HEK293 (cell line): ENCODE measurements at regions not wholly inside any gene's neighbourhood (a gene's known extent, or its start where the extent isn't known, plus 50 kb on each side); places are given as distances from the start of the nearest gene placed in this dataset.

Experiments
- CTCF ChIA-PET: fragments of 350-600 bp; formaldehyde crosslinking; extraction: SDS; loops from one replicate; lab custom pipeline; 2021; ENCODE audit warnings: antibody characterized with exemption; lab: Yijun Ruan, JAX
- POLR2A ChIA-PET: fragments of 300-600 bp; formaldehyde crosslinking; extraction: SDS; loops from one replicate; lab custom pipeline; 2020; ENCODE audit warnings: antibody characterized with exemption, inconsistent platforms; lab: Yijun Ruan, JAX
- H3K27ac ChIP-seq: fragments of 200-500 bp; sonication (Bioruptor generic); 2 replicates; pipeline ENCODE4 v1.5.1; 2014; ENCODE audit warnings: low read depth, low read length, control low read depth, inconsistent platforms; ENCODE audit errors: extremely low read depth
- H3K36me3 ChIP-seq, 2 experiments: fragments of 200-500 bp in 1 of 2; sonication (Bioruptor generic) in 1 of 2; 1 replicate in 1 of 2; 2 replicates in 1 of 2; pipeline ENCODE4 v1.5.1; 2014 to 2017; ENCODE audit warnings: inconsistent platforms in 2 of 2, low read length in 2 of 2; ENCODE audit not compliant: control insufficient read depth in 2 of 2, insufficient read depth in 1 of 2
- H3K4me1 ChIP-seq: fragments of 200-500 bp; sonication (Bioruptor generic); 2 replicates; pipeline ENCODE4 v1.5.1; 2014; ENCODE audit warnings: mild to moderate bottlenecking, low read length, inconsistent platforms; ENCODE audit not compliant: control insufficient read depth, insufficient read depth
- H3K4me3 ChIP-seq: 2 replicates; pipeline ENCODE4 v1.5.1; 2011; ENCODE audit warnings: low read depth, mild to moderate bottlenecking, control low read depth, low read length, moderate library complexity
- H3K9me3 ChIP-seq: fragments of 200-500 bp; sonication (Bioruptor generic); 2 replicates; pipeline ENCODE4 v1.5.1; 2014; ENCODE audit warnings: low read depth, low read length, inconsistent platforms; ENCODE audit not compliant: control insufficient read depth, insufficient read depth
- BCL11A ChIP-seq: fragments of 450-650 bp; formaldehyde crosslinking; IDR thresholded peaks from 2 replicates; pipeline ENCODE4 v1.5.1; 2016; ENCODE audit warnings: low read depth, missing biosample characterization, missing genetic modification characterization
- EGR2 ChIP-seq: fragments of 450-650 bp; formaldehyde crosslinking; IDR thresholded peaks from 2 replicates; pipeline ENCODE4 v1.5.1; 2016; ENCODE audit warnings: low read depth, missing biosample characterization, missing genetic modification characterization
- GLI4 ChIP-seq: fragments of 450-650 bp; formaldehyde crosslinking; IDR thresholded peaks from 2 replicates; pipeline ENCODE4 v1.5.1; 2016; ENCODE audit warnings: missing biosample characterization, missing genetic modification characterization
- PRDM1 ChIP-seq: fragments of 450-650 bp; formaldehyde crosslinking; IDR thresholded peaks from 2 replicates; pipeline ENCODE4; 2016; ENCODE audit warnings: missing biosample characterization, missing genetic modification characterization
- TRIM28 ChIP-seq: IDR thresholded peaks from 2 replicates; pipeline ENCODE4 v1.6.1; 2011; ENCODE audit warnings: low read length, control low read depth, borderline replicate concordance
- ZFP37 ChIP-seq: fragments of 450-650 bp; formaldehyde crosslinking; IDR thresholded peaks from 2 replicates; pipeline ENCODE4 v1.5.1; 2016; ENCODE audit warnings: missing biosample characterization, missing genetic modification characterization
- ZNF10 ChIP-seq: fragments of 450-650 bp; formaldehyde crosslinking; IDR thresholded peaks from 2 replicates; pipeline ENCODE4 v1.5.1; 2017; ENCODE audit warnings: missing biosample characterization, missing genetic modification characterization
- ZNF132 ChIP-seq: fragments of 450-650 bp; formaldehyde crosslinking; IDR thresholded peaks from 2 replicates; pipeline ENCODE4 v1.5.1; 2017; ENCODE audit warnings: missing biosample characterization, missing genetic modification characterization, borderline replicate concordance
- ZNF138 ChIP-seq: fragments of 450-650 bp; formaldehyde crosslinking; IDR thresholded peaks from 2 replicates; pipeline ENCODE4 v1.5.1; 2016; ENCODE audit warnings: missing biosample characterization, missing genetic modification characterization, borderline replicate concordance
- ZNF19 ChIP-seq: fragments of 450-650 bp; formaldehyde crosslinking; IDR thresholded peaks from 2 replicates; pipeline ENCODE4; 2016; ENCODE audit warnings: missing biosample characterization, missing genetic modification characterization, low read depth
- ZNF311 ChIP-seq: fragments of 450-650 bp; formaldehyde crosslinking; IDR thresholded peaks from 2 replicates; pipeline ENCODE4 v1.5.1; 2017; ENCODE audit warnings: missing biosample characterization, missing genetic modification characterization, borderline replicate concordance
- ZNF37A ChIP-seq: fragments of 450-650 bp; IDR thresholded peaks from 2 replicates; pipeline ENCODE4 v1.5.1; 2018; ENCODE audit warnings: missing biosample characterization, missing genetic modification characterization
- ZNF561 ChIP-seq: fragments of 450-650 bp; IDR thresholded peaks from 2 replicates; pipeline ENCODE4 v1.5.1; 2018; ENCODE audit warnings: missing biosample characterization, missing genetic modification characterization, borderline replicate concordance
- ZNF664 ChIP-seq: fragments of 450-650 bp; formaldehyde crosslinking; IDR thresholded peaks from 2 replicates; pipeline ENCODE4 v1.5.1; 2016; ENCODE audit warnings: missing biosample characterization, missing genetic modification characterization
- TF ChIP-seq, protein P1 (sequence below): fragments of 450-650 bp; formaldehyde crosslinking; IDR thresholded peaks from 2 replicates; pipeline ENCODE4 v1.5.1; 2016; ENCODE audit warnings: missing biosample characterization, missing genetic modification characterization
- TF ChIP-seq, protein P2 (sequence below): fragments of 450-650 bp; formaldehyde crosslinking; IDR thresholded peaks from 2 replicates; pipeline ENCODE4 v1.5.1; 2016; ENCODE audit warnings: missing biosample characterization, missing genetic modification characterization
- TF ChIP-seq, protein P3 (sequence below): fragments of 450-650 bp; formaldehyde crosslinking; IDR thresholded peaks from 2 replicates; pipeline ENCODE4 v1.5.1; 2016; ENCODE audit warnings: missing biosample characterization, missing genetic modification characterization

DNA sequence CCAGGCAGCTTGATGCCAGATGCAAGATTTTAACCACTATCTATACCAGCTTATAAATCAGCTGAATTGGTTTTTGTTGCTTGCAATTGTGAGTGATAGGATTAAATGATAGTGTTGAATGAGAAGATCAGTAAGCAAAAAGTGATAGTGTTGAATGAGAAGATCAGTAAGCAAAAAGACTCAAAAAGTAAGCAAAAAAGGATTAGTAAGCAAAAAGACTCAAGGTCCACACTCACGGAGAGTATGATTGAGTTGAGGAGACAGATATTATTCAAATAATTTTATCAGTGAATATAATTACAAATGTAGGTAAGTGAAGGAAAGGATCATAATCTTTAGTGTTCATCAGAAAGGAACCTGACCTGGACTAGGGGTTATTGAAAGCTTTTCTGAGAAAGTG lies 58.0 kb upstream of the ARRDC3 start:
- Histone ChIP-seq H3K9me3 (no peaks in the 10 kb centered on the region), H3K36me3 (no peaks in the 10 kb centered on the region), H3K27ac (no peak overlapping the region), H3K4me1 (no peaks in the 10 kb centered on the region), H3K4me3 (no peak overlapping the region)
- POLR2A ChIA-PET = no interaction called here
- TF ChIP-seq PRDM1 (no peak), TRIM28 (no peak), ZNF37A (tag by site-specific recombination) (no peak), ZNF561 (tag by site-specific recombination) (no peak), GLI4 (tag by site-specific recombination) (no peak)
- TF ChIP-seq, protein P1, sequence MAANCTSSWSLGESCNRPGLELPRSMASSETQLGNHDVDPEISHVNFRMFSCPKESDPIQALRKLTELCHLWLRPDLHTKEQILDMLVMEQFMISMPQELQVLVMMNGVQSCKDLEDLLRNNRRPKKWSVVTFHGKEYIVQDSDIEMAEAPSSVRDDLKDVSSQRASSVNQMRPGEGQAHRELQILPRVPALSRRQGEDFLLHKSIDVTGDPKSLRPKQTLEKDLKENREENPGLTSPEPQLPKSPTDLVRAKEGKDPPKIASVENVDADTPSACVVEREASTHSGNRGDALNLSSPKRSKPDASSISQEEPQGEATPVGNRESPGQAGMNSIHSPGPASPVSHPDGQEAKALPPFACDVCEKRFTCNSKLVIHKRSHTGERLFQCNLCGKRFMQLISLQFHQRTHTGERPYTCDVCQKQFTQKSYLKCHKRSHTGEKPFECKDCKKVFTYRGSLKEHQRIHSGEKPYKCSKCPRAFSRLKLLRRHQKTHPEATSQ (tag by site-specific recombination) = no peak
- CTCF ChIA-PET = interaction anchor here (0.7 kb wide), 1 partner anchor 56 kb away, joined by 4 read pairs; no protein-coding TSS in a partner anchor

DNA sequence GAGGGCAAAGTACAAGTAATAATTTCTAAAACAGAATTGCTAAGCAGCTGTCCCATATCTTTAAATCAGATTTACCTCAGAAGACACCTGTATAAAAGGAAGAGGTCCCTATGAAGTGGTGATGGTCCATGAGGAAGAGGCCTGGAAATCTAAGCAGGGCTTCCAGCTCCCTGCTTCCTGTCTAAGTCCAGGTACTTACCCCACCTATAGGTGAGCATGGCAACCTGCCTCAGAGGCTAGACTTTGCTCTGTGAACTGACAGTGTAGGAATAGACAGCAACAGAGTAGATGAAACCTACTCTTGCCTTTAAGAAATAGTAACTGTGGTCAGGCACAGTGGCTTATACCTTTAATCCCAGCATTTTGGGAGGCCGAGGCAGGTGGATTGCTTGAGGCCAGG lies 55.8 kb upstream of the ARRDC3 start:
- ChIA-PET CTCF (interaction anchor here (0.7 to 1.0 kb wide), 2 partner anchors 9 to 19 kb away, joined by 3 to 9 read pairs; no protein-coding TSS in a partner anchor), POLR2A (no interaction called here)

DNA sequence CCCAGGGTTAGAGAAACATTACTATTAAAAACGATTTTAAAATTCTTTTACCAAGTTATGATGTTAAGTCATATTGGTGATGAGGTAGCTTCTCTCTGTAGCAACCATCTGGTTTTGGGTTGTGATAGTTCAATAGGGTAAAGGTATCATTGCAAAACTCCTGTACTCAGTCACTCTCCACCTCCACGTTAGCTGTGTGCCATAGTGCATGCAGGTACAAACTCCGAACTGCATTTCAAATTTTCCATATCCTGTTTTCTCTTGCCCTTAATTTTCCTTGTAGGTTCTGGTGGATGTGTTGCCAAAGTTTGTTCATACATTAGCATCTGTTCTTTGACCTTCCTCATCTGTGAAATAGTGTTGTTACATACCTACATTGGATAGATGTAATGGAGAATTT lies 53.1 kb upstream of the ARRDC3 start:
- H3K4me1 ChIP-seq = no peaks in the 10 kb centered on the region
- POLR2A ChIA-PET = no interaction called here
- no peak overlapping the region for H3K4me3 ChIP-seq
- no peaks in the 10 kb centered on the region for H3K9me3 ChIP-seq
- no peak overlapping the region for H3K27ac ChIP-seq
- H3K36me3 ChIP-seq = no peaks in the 10 kb centered on the region
- no peak for TF ChIP-seq ZNF664
- no peak for TF ChIP-seq ZFP37 (tag by site-specific recombination)
- no peak for TF ChIP-seq ZNF311 (tag by site-specific recombination)
- TF ChIP-seq ZNF10 = no peak
- TF ChIP-seq, protein P2, sequence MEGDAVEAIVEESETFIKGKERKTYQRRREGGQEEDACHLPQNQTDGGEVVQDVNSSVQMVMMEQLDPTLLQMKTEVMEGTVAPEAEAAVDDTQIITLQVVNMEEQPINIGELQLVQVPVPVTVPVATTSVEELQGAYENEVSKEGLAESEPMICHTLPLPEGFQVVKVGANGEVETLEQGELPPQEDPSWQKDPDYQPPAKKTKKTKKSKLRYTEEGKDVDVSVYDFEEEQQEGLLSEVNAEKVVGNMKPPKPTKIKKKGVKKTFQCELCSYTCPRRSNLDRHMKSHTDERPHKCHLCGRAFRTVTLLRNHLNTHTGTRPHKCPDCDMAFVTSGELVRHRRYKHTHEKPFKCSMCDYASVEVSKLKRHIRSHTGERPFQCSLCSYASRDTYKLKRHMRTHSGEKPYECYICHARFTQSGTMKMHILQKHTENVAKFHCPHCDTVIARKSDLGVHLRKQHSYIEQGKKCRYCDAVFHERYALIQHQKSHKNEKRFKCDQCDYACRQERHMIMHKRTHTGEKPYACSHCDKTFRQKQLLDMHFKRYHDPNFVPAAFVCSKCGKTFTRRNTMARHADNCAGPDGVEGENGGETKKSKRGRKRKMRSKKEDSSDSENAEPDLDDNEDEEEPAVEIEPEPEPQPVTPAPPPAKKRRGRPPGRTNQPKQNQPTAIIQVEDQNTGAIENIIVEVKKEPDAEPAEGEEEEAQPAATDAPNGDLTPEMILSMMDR (tag by site-specific recombination) = no peak
- TF ChIP-seq ZNF19 (tag by site-specific recombination) = no peak
- no peak for TF ChIP-seq BCL11A (tag by site-specific recombination)
- CTCF ChIA-PET = interaction anchor here (0.5 to 1.1 kb wide), 2 partner anchors 9 to 51 kb away, joined by 3 read pairs; no protein-coding TSS in a partner anchor

More for the DNA sequence above, 55.8 kb upstream of the ARRDC3 start:
- Histone ChIP-seq H3K9me3 (no peaks in the 10 kb centered on the region), H3K27ac (no peak overlapping the region), H3K4me1 (no peaks in the 10 kb centered on the region), H3K36me3 (no peaks in the 10 kb centered on the region), H3K4me3 (no peak overlapping the region)
- TF ChIP-seq EGR2 (tag by site-specific recombination) (no peak), ZNF138 (tag by site-specific recombination) (no peak), ZNF132 (tag by site-specific recombination) (no peak)
- TF ChIP-seq, protein P3, sequence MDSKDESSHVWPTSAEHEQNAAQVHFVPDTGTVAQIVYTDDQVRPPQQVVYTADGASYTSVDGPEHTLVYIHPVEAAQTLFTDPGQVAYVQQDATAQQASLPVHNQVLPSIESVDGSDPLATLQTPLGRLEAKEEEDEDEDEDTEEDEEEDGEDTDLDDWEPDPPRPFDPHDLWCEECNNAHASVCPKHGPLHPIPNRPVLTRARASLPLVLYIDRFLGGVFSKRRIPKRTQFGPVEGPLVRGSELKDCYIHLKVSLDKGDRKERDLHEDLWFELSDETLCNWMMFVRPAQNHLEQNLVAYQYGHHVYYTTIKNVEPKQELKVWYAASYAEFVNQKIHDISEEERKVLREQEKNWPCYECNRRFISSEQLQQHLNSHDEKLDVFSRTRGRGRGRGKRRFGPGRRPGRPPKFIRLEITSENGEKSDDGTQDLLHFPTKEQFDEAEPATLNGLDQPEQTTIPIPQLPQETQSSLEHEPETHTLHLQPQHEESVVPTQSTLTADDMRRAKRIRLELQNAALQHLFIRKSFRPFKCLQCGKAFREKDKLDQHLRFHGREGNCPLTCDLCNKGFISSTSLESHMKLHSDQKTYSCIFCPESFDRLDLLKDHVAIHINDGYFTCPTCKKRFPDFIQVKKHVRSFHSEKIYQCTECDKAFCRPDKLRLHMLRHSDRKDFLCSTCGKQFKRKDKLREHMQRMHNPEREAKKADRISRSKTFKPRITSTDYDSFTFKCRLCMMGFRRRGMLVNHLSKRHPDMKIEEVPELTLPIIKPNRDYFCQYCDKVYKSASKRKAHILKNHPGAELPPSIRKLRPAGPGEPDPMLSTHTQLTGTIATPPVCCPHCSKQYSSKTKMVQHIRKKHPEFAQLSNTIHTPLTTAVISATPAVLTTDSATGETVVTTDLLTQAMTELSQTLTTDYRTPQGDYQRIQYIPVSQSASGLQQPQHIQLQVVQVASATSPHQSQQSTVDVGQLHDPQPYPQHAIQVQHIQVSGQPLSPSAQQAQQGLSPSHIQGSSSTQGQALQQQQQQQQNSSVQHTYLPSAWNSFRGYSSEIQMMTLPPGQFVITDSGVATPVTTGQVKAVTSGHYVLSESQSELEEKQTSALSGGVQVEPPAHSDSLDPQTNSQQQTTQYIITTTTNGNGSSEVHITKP (tag by site-specific recombination) = no peak
